B cell (primary cell): ENCODE measurements at regions not wholly inside any gene's neighbourhood (a gene's known extent, or its start where the extent isn't known, plus 50 kb on each side); places are given as distances from the start of the nearest gene placed in this dataset.

Experiments
- ATAC-seq: fragments of 200-7000 bp; cut with Tn5 transposase; one replicate; pipeline ENCODE4 v1.10.0; 2021; ENCODE audit warnings: low read depth, mild to moderate bottlenecking, moderate number of reproducible peaks, moderate library complexity
- CTCF ChIA-PET: fragments of 350-600 bp; sonication (Branson Sonifier 250); formaldehyde crosslinking; loops from one replicate; lab custom pipeline; 2021; ENCODE audit warnings: antibody characterized with exemption, inconsistent platforms; lab: Charles Lee
- POLR2A ChIA-PET: fragments of 350-600 bp; sonication (Branson Sonifier 250); formaldehyde crosslinking; loops from one replicate; lab custom pipeline; 2021; ENCODE audit warnings: antibody characterized with exemption; lab: Charles Lee
- DNase-seq: peaks from one replicate; pipeline ENCODE4 v3.0.0; 2013
- H2AFZ ChIP-seq: 2 replicates; pipeline ENCODE4 v1.6.1; 2012; ENCODE audit warnings: mild to moderate bottlenecking, low read depth, low read length; ENCODE audit not compliant: insufficient read depth, poor library complexity, severe bottlenecking
- H3K27ac ChIP-seq, 2 donors: 1 replicate in 1 of 2; 2 replicates in 1 of 2; pipeline ENCODE4 v1.5.1; 2012 to 2013; ENCODE audit warnings: low read length in 2 of 2, mild to moderate bottlenecking in 2 of 2, moderate library complexity in 1 of 2
- H3K27me3 ChIP-seq, 4 experiments: fragments of 200-600 bp in 1 of 4; sonication (generic) in 1 of 4; replicated peaks in 1 of 4; 1 replicate in 2 of 4; 2 replicates in 2 of 4; pipeline versions ENCODE4 v1.6.1 to v1.7.0; 2013 to 2016; ENCODE audit warnings: low read length in 3 of 4, mild to moderate bottlenecking in 2 of 4, mixed read lengths in 1 of 4, moderate library complexity in 1 of 4; ENCODE audit not compliant: insufficient read depth in 4 of 4, control insufficient read depth in 3 of 4; ENCODE audit errors: control extremely low read depth in 1 of 4
- H3K36me3 ChIP-seq, 2 experiments: replicated peaks in 1 of 2; 1 replicate in 1 of 2; 2 replicates in 1 of 2; pipeline versions ENCODE4 v1.6.1 to v1.7.1; 2013; ENCODE audit warnings: low read length in 1 of 2; ENCODE audit not compliant: insufficient read depth in 2 of 2, control insufficient read depth in 1 of 2; ENCODE audit errors: control extremely low read depth in 1 of 2, extremely low read depth in 1 of 2
- H3K4me1 ChIP-seq, 2 donors: fragments of 200-600 bp in 1 of 2; sonication (generic) in 1 of 2; 1 replicate in 1 of 2; 2 replicates in 1 of 2; pipeline versions ENCODE4 v1.5.1 to v1.6.1; 2013 to 2017; ENCODE audit warnings: low read length in 2 of 2; ENCODE audit not compliant: control insufficient read depth in 2 of 2, insufficient read depth in 2 of 2
- H3K4me2 ChIP-seq: replicated peaks from 2 replicates; pipeline ENCODE3; 2012; ENCODE audit warnings: mild to moderate bottlenecking, low read depth, low read length; ENCODE audit not compliant: poor library complexity, severe bottlenecking
- H3K4me3 ChIP-seq, 5 experiments: fragments of 200-600 bp in 1 of 5; sonication (generic) in 1 of 5; 1 replicate in 3 of 5; 2 replicates in 2 of 5; pipeline versions ENCODE4 v1.5.1 to v1.7.0; 2011 to 2016; ENCODE audit warnings: low read length in 4 of 5, mild to moderate bottlenecking in 4 of 5, low read depth in 2 of 5, control low read depth in 1 of 5, moderate library complexity in 1 of 5; ENCODE audit not compliant: insufficient read depth in 1 of 5; ENCODE audit errors: control extremely low read depth in 1 of 5, extremely low read depth in 1 of 5
- H3K79me2 ChIP-seq: fragments of 200-600 bp; sonication (generic); one replicate; pipeline ENCODE4 v1.6.0; 2016; ENCODE audit warnings: low read length; ENCODE audit not compliant: control insufficient read depth, insufficient read depth
- H3K9ac ChIP-seq: fragments of 200-600 bp; sonication (generic); 2 replicates; pipeline ENCODE4 v1.6.1; 2017; ENCODE audit warnings: mild to moderate bottlenecking, low read length, moderate library complexity
- H3K9me3 ChIP-seq, 3 donors: one replicate each; pipeline versions ENCODE4 v1.6.1 to v1.7.1; 2013; ENCODE audit warnings: low read length in 2 of 3; ENCODE audit not compliant: control insufficient read depth in 2 of 3, insufficient read depth in 1 of 3; ENCODE audit errors: control extremely low read depth in 1 of 3
- H4K20me1 ChIP-seq: 2 replicates; pipeline ENCODE4 v1.6.0; 2012; ENCODE audit warnings: mild to moderate bottlenecking, low read length; ENCODE audit not compliant: insufficient read depth, control insufficient read depth, poor library complexity, severe bottlenecking
- H3K27ac Mint-ChIP-seq: one replicate; pipeline ENCODE4 v1.8.0; 2021; ENCODE audit warnings: mixed read lengths
- H3K27me3 Mint-ChIP-seq: one replicate; pipeline ENCODE4 v1.8.0; 2021; ENCODE audit warnings: mixed read lengths
- H3K4me1 Mint-ChIP-seq: one replicate; pipeline ENCODE4 v1.8.0; 2021; ENCODE audit warnings: mixed read lengths
- H3K4me3 Mint-ChIP-seq: one replicate; pipeline ENCODE4 v1.8.0; 2021; ENCODE audit warnings: mixed read lengths
- H3K9me3 Mint-ChIP-seq: one replicate; pipeline ENCODE4 v1.8.0; 2022; ENCODE audit warnings: mixed read lengths; ENCODE audit not compliant: insufficient read depth
- CTCF ChIP-seq: fragments of 200-600 bp; IDR thresholded peaks from one replicate; pipeline ENCODE4 v1.8.0; 2022; ENCODE audit warnings: antibody characterized with exemption, mild to moderate bottlenecking
- EZH2 ChIP-seq: IDR thresholded peaks from 2 replicates; pipeline ENCODE4 v1.6.1; 2012; ENCODE audit warnings: borderline replicate concordance, low read depth, mild to moderate bottlenecking, moderate library complexity, low read length; ENCODE audit not compliant: insufficient read depth, poor library complexity, severe bottlenecking
- WGBS: methylation state at CpG from one replicate; pipeline ENCODE4 v1.1.5; 2013; ENCODE audit warnings: missing lambda C conversion rate; ENCODE audit not compliant: insufficient coverage; 5-methylcytosine and 5-hydroxymethylcytosine counted together
- intact Hi-C: fragments of 100-400 bp; cut with micrococcal nuclease; formaldehyde crosslinking; loops from one replicate; pipeline ENCODE4 v1.10.0; 2022

GRCh38 chr2:56455642-56456041 lies 271.9 kb downstream of the CCDC85A start:
- Histone ChIP-seq H3K4me3 (no peak overlapping the region), H4K20me1 (no peaks in the 10 kb centered on the region), H2AFZ (no peak overlapping the region), H3K9ac (no peak overlapping the region), H3K4me2 (no peak overlapping the region), H3K9me3 (no peaks in the 10 kb centered on the region), H3K4me1 (no peaks in the 10 kb centered on the region), H3K36me3 (no peaks in the 10 kb centered on the region), H3K27me3 (no peaks in the 10 kb centered on the region), H3K27ac (no peak overlapping the region), H3K79me2 (no peaks in the 10 kb centered on the region)
- DNase-seq = no peak
- H3K27me3 Mint-ChIP-seq = no peaks in the 10 kb centered on the region
- intact Hi-C loops = no loop called here
- WGBS = 60% methylated on average over 1 of the region's 2 CpGs
- ATAC-seq = no peak
- H3K4me3 Mint-ChIP-seq = no peak overlapping the region
- H3K27ac Mint-ChIP-seq = no peak overlapping the region
- H3K4me1 Mint-ChIP-seq = no peaks in the 10 kb centered on the region
- ChIA-PET POLR2A (no interaction called here), CTCF (no interaction called here)
- H3K9me3 Mint-ChIP-seq = no peaks in the 10 kb centered on the region
- TF ChIP-seq EZH2 = no peak
- no peak for TF ChIP-seq CTCF

GRCh38 chr2:56456791-56457190 lies 273.0 kb downstream of the CCDC85A start:
- H3K4me1 ChIP-seq = no peaks in the 10 kb centered on the region
- ChIA-PET CTCF (no interaction called here), POLR2A (no interaction called here)
- no peak for TF ChIP-seq EZH2
- TF ChIP-seq CTCF = no peak
- H3K4me2 ChIP-seq = no peak overlapping the region
- H3K27me3 ChIP-seq = no peaks in the 10 kb centered on the region
- intact Hi-C loops = no loop called here
- ATAC-seq (no peak), DNase-seq (no peak)
- Mint-ChIP-seq H3K27me3 (no peaks in the 10 kb centered on the region), H3K9me3 (no peaks in the 10 kb centered on the region), H3K4me1 (no peaks in the 10 kb centered on the region), H3K4me3 (no peak overlapping the region), H3K27ac (no peak overlapping the region)
- H3K36me3 ChIP-seq = no peaks in the 10 kb centered on the region
- H3K4me3 ChIP-seq = no peak overlapping the region
- peaks cover 0 to 2% (median 0%) of the 10 kb centered on the region in 3 donors for H3K9me3 ChIP-seq
- H3K79me2 ChIP-seq = no peaks in the 10 kb centered on the region
- H3K27ac ChIP-seq = no peak overlapping the region
- WGBS = 50% methylated on average over 1 of the region's 1 CpG
- H2AFZ ChIP-seq = no peak overlapping the region
- no peak overlapping the region for H3K9ac ChIP-seq
- H4K20me1 ChIP-seq = no peaks in the 10 kb centered on the region
